HG03460 (cell line): ENCODE measurements at regions not wholly inside any gene's neighbourhood (a gene's known extent, or its start where the extent isn't known, plus 50 kb on each side); places are given as distances from the start of the nearest gene placed in this dataset.

Experiments used
- ATAC-seq: cut with Tn5 transposase; IDR thresholded peaks from one replicate; pipeline ENCODE4 v1.9.1; 2021; ENCODE audit not compliant: unreplicated experiment

DNA sequence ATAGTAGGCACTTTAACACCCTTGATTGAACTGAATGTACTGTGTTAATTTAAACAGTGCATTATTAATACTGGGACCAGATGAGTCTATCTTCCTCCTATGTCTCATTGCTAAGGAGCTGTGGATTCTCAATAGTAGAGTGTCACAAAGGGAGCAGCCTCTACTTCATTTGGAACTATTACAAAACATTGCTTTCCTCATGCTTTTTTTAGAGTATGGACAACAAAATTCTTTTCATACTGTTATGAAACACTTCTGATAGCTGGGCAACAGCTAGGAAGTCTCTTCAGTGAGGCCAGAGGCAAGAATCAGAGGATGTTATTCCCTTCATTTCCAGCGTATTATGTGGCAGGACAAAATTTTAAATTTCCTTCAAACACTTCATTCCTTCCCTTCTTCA lies 160.8 kb downstream of the FBXO8 start:
- ATAC-seq = no peak

DNA sequence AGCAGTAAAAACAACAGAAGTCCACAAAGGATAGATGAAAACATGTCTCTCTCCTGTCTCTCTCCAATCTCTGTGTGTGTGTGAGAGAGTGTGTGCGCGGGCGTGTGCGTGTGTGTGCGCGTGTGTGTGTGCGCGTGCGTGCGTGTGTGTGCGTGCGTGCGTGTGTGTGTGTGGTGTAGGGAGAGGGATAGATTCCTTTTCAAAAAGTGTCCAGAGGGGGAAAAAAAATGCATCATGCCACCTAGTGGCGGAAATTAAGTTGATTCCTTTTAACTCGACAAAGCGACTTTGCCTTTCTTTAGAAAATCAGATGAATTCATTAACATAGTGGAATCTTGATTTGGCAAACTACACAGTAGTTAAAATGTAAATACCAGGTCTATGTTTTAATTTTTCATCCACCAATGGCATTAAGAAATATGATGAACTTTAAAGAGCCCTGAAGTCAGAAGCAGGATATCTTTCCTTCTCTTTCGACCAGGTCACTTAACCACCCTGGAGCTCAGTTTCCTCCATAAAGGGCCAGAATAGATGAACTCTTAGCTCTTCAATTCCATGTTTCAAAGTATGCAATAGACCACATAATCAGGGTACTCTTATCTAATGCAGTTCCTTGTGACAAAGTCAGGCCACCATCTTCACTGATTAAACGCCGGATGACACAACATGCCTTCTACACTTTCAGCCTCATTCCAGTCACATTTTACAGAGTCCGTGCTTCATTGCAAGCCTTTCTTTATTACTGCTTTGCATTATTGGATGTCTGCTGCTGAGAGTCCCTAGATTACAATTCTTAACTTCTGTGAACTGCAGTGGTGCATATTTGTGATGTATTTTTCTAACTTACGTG lies 162.8 kb downstream of the FBXO8 start:
- ATAC-seq = peak; percentile 55

DNA sequence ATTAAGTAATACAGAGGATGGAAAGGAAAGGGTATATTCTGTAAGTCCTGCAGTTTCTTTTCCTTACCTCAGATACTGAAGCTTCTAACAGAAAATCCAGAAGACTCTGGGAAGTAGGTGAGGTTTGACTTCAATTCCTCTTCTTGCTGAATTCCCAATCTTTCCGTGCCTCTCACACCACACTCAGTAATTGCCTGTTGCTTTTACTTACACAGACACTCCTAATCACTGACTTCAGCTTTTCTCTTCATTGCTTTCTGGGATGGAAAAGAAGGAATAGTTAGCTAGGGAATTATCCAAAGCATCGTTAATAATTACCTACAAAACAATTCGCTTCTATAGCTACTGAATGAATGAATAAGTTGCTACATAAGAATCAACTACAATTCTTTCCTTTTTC lies 163.6 kb downstream of the FBXO8 start:
- ATAC-seq = no peak

DNA sequence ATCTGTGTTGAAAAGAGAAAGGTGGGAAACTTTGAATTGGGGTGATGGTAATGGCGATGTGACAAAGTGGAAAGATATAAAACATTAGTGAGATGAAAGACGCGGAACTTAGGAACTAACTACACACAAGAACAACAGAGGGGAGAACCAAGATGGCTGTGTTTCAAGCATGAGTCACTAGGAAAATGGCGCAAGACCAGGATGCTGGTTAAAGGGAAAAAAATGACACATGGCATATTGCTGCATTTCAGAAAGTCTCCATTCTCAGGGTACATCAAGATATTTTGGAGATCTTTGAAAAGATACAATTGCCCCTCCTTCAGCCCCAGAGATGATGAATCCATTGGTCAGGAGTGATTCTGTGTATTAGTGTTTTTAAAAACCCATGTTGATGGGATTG lies 164.4 kb downstream of the FBXO8 start:
- ATAC-seq = no peak

DNA sequence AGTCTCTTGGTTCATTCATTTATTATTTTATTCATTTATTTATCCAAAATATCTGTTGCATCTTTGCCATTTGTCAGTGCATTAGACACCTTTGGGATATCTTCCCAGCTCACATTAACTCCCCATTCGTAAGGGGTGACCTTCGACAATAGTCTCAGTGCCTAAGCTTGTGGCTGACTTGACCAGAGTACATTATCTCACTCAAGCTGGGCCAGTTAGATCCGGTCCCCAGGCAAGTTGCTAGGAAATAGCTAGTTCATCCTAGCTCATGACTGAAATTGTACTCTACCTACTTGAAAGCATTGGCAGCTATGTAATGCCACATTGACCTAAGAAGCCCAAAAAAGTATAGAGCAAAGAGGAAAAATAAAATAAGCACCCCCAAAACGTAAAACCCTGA lies 165.3 kb downstream of the FBXO8 start:
- ATAC-seq = no peak

DNA sequence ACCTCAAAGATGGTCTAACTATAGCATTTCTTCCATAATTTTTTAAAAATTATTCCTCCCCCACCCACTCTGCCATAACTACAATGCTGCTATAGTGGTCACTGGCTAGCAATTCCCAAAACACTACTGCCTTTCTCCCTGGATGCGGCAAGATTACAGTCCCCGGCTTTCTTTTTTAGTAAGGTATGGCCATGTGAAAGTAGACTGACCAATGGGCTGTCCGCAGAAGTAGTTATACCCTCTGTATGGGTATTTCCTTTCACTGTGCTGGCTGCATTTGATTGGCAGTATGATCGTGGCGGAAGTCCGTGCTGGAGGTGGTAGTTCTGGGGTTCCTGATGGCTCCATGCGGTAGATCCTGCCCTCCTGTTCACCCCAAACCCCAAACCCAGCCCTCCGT lies 166.0 kb downstream of the FBXO8 start:
- ATAC-seq = no peak

DNA sequence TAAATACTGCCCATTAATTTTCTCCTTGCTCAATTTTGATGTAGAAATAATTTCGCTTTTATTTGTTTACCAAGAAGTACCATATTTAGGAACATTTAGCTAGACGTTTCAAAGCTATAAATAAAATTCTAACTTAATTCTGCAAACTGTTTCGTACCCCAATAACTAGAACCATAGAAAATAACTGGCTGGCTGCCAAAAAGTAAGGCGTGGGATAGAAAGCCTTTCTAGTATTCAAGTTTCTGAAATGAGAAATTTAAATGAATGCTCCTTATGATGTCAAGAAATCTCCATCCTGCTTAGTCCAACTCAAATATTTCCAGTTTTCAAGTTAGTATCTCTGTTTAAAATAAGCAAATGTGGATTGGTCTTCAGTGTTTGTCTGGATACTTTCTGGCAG lies 167.4 kb downstream of the FBXO8 start:
- ATAC-seq = no peak

DNA sequence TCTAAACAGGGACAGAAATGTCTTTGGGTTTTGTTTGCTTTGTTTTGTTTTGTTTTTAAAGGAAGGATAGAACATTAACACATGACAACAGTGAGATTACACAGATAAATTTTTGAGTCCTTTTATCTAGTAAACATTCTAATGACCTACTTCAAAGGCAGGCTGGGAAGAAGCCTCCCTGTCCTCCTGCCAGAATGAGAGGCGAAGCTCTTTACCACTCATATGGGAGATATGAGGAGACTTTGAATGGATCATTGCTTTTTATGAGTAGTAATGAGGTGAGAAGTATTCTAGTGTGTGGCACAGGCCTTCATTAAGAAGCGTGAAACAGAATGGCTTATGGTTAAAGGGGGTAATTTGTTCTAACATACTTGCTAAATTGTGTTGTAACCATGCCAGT lies 172.0 kb downstream of the FBXO8 start:
- ATAC-seq = no peak

DNA sequence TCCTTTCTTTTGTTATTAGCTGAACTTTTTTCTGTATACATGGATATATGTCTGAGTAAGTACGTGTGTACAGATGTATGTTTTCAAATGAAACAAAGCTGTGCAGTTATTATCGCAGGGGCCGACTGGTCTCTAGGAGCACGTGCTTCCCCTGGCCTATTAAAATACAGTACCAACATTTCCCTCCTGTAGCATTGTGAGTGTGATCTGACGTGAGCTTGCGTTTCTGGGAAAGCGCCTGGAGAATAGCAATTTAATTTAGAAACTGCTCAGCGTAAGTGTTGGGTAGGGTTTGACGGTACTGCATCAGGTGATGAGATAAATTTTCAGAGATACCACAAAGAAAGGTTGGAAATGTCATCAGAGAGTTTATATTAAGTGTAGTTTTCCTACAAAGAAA lies 173.3 kb downstream of the FBXO8 start:
- ATAC-seq = no peak

DNA sequence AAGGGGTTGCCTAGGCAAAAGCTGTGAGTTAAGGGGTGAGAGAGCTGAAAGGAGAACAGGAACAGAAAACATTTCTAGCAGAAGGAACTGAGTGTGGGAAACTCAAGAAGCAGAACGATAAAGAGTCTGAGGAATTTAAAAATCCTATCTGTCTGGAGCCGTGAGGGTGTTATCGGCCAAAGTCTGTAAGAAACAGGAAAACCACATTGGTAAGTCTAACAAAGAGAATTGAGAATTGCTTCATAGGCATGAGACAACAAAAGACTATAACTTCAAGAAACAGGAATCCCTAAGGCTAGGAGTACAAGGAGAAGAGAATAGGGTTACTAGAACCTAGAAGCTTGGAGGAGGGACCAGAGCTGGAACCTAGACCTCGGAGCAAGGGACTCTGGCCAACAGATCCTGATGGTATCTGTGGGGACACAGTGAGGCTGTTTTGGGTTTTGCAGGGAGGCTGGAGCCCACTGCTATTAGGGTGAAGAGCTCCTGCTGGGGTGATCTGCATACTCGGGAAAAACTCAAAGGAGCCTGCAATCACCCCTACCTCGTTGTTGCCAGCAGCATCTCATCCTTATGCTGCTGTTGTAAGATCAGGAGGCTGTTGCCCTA lies 175.6 kb downstream of the FBXO8 start:
- ATAC-seq = no peak

DNA sequence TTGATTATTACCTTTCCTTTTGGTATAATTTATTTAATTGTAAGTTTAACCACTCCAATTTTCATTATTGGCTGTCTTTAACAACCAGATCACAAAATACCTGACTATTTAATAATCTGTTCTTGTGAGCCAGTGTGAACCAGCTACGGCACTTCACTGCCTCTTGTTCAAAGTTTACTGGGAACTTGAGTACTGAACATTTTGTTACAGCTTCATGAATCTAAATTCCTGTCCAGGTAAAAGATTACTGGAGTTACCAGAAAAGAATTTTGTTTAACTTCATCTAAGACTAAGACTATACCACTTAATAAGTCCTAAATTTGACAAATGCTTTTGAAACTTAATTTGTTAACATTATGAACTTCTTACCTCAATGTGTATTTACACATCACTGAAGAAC lies 178.3 kb downstream of the FBXO8 start:
- no peak for ATAC-seq

DNA sequence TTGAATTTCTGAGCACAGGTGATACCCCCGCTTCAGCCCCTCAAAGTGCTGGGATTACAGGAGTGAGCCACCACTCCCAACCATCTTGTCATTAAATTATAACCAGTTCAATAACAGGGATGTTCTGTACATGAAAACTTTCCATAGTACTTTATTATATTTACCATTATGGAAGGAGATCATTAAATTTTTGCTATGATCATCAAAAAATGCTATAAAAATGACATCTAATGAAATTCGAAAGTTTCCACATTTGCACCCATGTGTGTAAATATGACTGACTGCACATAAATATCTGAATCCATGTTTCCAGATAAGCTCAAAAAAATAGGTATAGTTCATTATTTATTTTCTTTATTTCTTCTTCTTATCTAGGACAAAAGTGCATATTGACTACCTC lies 182.6 kb downstream of the FBXO8 start:
- ATAC-seq = no peak

DNA sequence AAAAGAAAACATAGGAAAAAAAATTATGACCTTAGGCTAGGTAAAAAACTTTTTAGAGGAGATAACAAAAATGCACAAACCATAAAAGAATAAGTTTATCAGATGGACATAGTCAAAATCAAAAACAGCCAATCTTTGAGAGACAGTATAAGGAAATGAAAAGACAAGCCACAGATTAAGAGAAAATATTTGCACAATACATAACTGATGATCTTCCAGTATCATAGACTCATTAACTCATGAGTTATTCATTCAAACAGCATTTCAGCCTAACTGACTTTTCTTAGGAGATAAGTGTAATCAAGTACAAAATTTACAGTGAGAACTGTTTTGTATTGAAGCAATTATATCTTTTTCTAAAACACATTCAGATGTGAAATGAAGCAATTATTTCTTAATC lies 183.8 kb downstream of the FBXO8 start:
- no peak for ATAC-seq

DNA sequence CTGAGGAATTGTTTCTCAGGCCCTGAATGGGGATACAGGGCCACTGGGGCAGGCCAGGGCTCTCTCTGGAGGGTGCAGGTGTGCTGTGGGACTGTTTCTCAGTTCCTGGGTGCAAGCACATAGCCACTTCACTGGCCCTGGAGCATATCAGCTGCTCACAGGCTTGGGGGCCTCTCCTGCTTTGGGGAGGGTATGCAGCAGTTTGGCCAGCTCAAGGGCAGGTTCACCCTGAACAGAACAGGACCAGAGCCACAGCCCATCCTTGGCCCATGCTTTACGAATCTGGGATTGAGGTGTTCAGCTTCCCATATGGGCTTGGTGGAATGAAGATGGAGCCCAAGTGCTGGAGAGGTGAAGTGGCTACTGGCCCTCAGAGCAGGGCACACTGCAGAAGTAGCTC lies 186.5 kb downstream of the FBXO8 start:
- no peak for ATAC-seq

DNA sequence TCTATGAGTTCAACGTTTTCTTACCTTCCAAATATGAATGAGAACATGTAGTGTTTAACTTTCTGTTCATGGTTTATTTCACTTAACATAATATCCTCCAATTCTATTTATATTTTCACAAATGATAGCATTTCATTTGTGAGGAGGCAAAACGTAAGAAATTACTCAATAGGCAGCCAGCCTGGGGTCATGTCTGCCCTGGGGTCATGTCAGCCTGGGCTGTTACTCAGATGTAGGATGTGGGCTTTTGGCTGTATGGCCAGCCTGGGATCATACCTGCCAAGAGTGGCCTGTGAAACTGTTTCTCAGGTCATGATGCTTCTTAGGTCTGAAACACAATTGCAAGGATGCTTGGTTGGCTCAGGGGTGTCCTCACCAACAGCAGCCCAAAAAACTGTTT lies 187.0 kb downstream of the FBXO8 start:
- no peak for ATAC-seq

DNA sequence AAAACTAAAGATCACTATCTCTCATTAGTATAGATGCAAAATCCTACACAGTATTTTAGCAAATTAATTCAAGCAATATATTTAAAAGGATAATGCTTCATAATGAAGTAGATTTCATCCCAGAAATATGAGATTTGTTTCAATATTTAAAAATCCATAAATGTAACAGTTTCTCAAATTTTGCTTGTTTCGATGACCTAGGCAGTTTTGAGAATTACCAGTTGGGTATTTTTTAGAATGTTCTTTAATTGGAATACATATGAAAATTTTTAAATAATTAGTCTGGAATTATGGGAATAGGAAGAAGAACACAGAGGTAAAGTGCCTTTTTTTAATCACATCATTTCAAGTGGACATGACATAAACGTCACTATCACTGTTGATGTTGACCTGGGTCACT lies 192.3 kb downstream of the FBXO8 start:
- no peak for ATAC-seq

DNA sequence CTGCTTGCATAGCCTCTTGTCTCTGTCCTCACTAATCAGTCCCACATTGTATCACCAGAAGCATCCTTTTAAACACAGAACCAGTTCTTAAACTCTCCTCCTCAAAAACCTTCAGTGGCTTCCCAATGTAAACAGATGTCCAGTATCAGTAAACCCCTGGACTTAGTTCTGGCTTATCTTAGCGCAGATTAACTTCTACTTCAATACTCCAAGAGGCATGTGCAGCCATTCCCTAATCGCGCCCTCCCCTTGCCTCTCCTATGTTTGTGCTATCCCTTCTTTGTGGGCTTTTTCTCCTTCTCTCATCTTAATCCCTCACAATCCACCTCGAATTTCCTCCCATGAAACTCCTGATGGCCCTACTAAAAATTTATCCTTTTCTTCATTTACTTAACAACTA lies 193.8 kb downstream of the FBXO8 start:
- no peak for ATAC-seq

DNA sequence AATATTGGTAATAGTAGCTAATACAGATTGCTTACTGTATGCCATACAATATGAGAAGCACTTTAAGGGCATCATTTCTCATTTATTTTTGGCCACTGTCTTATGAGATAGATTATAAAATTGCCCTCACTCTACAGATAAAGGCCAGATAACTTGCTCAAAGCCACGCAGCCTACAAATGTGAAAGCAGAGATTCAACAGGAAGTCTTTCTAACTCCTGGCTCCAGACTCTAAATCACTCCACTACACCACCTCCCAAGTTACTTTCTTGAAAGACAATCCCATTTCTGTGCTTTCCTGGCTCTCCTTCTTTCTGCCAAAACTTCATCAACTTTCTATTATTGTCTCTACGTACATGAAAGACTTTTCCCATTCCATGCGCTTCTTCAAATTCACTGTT lies 194.7 kb downstream of the FBXO8 start:
- no peak for ATAC-seq

DNA sequence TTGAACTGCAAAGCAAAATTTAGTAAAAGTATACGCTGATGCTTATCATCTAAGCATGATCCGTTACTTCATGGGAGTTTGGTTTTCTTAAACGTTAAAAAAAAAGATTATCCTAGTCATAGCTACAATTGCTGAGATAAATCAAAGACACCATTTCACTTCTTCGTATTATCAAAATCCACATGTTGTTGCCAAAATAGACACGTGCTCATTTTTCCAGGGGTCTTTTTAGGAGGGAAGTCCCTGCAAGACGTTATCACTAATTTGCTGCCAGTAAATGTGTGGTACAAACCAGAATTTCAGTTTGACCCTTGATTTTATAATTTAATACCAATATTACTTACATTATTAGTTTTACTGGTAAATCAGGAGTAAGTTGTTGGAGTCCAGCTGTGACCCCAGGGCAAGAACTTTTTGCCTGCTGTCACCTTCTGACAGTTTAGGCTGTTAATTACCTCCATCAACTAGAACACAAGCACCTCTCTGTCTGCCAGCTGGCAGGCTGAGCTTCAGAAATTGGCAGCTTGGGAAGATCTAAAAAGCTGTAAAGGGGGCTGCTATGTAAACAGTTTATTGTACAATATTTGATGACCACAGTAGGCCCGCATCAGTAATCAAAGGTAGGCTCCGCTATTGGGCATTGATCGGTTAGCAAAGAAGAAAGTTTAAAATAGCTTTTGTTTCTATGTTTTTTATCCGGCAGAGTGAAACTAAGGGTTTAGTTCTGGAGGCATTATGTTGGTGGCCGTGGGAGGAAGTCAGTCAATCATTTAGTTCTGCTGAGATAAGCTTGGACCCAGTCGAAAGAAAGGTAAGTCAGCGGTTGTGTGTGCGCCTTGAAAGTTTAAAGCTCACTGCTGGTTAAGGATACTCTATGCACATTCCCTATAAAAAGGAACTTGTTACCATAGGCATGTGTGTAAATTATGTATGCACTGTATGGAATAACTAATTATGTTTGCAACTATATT lies 196.4 kb downstream of the FBXO8 start:
- no peak for ATAC-seq

DNA sequence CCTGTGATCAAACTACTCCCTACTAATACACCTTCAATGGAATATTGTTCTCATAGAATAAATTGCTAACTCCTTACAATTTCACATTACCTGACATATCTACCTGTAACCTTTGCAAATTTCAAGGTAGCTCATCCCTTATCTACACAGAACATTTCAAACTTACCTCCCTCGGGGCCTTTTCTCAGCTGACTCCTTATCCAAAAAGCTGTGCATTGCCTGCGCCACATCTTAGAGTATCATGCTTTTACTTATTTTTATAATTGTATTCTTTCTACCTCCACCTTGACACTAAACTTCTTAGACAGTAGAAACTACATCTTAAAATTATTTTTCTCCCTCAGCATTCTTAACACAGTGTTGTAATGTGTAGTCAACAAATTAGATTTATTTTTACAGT lies 198.5 kb downstream of the FBXO8 start:
- no peak for ATAC-seq

DNA sequence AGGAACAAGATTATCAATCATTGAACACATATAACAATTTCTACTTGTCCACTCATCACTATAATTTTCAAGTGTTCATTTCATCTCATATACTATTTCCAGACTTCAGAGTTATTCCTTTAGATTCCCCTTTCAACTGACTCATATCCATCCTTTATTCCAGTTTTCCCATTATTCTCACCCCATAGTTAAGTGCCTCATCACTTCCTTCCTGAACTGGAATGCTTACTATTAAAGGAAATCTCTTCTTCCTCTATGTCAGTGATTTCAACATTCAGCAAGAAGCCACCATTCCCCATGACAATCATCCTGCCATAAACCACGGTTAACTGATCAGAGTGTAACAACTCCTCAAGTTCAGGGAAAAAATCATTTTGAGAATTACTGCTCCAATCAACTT lies 198.9 kb downstream of the FBXO8 start:
- no peak for ATAC-seq

DNA sequence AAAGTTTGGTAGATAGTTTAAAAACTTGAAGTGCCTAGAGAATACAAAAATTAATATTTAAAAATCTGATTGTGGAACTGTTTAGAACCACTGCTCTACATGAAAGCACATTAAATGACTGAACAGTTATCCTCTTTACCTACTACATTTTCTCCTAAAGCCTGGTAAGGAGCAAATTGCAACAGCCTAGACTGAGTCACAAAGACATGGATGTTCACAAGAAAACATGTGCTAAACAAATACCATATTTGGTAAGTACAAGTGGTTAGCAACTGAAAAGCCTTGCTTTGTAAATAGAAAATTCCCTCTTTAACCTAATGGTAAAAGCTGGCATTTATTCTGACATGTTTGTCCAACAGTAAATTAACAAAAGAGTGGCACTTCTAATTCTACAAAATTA lies 203.1 kb downstream of the FBXO8 start:
- ATAC-seq = no peak
